HG03342 (cell line): ENCODE measurements at regions not wholly inside any gene's neighbourhood (a gene's known extent, or its start where the extent isn't known, plus 50 kb on each side); places are given as distances from the start of the nearest gene placed in this dataset.
"Not testable (repeated sequence)": the region's sequence is repeated elsewhere in the genome, so short reads cannot be mapped to it uniquely, and the experiment has no call there.

Experiments used
- ATAC-seq: cut with Tn5 transposase; IDR thresholded peaks from one replicate; pipeline ENCODE4 v1.9.1; 2021; ENCODE audit warnings: mild to moderate bottlenecking, moderate library complexity; ENCODE audit not compliant: unreplicated experiment

DNA sequence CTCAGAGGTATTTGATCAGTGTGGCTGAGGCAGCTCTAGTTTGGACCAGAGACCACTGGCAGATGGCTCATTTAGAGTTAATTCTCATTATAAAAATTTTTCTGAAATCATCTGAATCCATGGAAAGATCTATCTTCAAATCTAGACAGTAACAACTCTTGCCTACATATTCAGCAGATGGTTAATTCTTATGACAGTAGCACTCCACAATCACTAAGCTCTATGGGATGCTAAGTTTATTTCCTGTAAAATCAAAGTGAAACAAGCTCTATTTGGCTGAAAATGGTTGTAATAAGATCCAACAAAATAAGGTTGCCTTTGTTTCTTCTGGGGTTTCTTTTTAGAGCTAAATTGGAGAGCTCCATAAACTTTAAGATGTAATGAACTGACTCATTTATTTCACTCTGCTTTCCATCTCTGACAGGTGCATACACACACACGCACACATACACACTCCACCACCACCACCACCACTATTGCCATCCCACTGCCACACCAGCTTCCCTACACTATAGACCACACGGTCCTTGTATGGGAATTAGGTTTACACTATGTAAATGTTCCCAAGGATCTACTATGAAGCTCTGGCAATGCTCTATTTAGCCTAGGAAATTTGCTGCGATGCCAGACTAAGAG, 293.1 kb downstream of the RPAP3 start:
- no peak for ATAC-seq

DNA sequence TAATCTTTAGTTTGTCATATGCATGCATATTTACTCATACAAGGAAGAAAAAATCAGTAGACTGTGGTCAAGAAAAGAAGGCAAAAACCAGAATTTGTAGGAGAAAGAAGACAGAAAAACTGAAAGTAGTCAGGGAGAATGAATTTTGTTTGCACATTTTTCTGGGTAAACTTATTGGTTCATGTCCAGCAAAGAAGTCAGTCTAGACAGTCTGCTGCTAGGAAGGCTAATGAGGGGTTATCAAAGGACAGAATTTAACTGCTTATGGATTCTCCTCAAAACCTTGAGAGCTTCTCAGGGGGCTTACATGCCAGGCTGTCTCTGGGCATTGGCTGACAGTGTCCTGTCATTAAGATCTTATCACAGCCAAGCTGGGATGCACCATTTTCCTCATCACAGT, 293.9 kb downstream of the RPAP3 start:
- no peak for ATAC-seq

DNA sequence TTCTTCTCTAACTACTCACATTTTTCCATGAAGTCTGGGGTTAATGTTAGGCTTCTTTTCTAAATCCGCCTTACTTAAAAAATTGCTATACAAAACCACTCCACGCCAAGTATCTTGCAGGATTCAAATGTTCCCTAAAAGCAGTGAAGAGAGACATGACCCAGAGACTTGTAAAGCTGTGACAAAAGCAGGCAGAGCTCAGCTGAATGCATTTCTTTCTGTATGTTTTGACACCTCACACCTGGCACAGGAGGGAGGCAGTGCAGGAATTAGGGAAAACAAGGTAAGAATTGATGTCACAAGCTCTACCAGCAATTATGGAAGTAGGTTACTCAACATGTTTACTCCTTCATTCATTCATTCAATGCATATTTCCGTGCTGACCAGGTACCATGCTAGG, 295.0 kb downstream of the RPAP3 start:
- no peak for ATAC-seq

DNA sequence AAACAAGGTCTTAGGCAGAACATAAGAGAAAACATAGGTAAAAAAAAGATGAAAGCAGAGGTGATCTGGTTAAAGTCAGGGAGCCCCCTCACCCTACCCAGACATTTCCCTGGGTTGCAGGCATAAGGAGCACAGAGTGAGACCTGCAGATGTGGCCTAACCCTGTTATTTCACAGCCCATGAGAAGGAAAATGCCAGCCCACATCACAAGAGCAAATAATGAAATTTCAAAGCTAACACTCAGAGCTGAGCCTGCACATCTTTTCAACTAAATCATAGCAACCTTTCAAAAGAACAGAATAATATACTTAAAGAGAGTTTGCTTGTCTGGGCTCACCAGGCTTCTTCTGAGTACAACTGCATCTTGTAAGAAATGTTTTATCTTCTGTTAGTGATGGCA, 295.4 kb downstream of the RPAP3 start:
- ATAC-seq = no peak

DNA sequence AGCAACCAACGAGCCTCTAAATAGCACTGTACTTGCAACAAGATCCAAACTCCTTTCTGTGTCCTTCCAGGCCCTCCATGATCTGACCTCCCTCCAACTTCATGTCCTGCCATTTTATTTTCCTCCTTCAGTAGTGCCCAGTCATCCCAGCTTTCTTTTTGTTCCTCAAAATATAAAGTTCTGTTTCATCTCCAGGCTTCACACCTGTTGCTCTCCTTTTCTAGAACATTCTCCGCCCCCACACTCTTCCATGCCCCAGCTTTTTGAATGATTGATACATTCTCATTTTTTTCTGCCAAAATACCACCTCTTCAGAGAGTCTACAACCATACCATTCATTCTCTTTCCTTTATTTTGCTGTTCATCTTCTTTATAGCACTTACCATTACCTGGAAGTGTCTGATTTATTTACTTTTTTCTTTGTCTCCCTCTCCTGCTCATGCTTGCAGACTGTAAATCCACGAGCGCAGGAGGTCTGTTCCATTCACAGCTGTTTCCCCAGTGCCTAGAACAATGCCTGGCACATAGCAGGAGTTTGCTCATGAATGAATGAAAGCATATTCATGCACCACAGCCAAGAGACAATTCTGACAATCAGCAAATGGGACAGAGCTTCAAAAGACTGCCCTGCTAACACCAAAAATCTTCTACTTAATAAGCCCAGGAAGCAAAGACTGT, 296.4 kb downstream of the RPAP3 start:
- no peak for ATAC-seq

DNA sequence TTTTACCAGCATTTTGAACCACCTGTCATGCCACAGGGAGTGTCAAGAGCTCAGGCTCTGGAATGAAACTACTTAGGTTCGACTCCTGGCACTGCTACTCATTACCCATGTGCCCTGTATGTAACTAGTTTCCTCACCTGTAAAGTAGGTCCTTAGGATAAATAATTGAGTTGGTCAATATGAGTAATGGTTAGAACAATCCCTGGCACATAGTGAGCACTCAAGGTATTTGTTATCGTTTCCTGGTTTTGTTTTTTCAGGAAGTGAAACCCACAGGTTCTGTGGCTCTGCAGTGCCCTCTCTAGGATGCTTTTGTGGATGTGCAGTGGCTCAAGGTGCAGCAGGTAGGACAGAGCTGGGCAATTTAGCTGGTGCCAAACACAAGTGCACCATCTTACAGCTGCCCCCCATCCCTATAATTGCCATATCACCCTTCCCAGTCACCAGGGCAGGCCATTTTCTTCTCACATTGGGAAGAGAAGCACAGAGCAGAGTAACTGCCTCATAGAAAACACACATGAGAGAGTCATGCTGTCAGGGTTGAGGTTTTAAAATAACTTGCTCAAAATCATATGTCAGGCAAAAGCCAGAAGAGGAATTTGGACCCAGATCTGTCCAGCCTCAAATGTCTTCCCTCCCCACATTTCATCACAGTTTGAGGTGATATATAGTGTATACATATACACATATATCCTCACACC, 297.5 kb downstream of the RPAP3 start:
- ATAC-seq = peak; percentile 95

DNA sequence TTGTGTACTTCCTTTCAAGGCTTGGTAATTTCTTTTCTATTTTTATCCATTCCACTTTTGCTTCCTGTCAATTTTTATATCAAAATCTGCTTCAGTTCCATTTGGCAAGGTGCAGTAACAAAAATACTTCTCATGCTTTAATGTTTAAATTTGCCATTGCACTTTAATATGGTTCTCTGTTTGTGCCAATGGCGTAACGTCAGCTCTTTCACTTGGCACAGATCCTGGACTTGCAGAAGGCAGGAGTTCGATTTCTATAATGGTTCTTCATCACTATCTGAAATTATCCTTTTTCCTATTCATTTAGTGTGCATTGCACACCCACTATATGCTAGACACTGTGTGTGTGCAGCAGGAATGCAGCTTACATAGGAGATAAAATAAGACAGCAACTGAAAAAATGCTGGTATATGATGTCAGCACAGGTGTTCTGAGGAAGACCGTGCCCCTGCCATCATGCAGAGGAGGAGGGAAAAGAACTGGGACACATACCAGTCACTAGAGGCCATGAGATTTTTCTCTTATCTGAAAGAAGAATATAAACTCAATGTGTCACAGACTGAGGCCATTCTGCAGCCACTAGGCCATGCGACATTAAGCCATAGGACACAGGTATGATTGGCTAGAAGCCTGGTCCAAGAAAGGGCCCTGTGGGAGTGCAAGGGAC, 298.2 kb downstream of the RPAP3 start:
- no peak for ATAC-seq

DNA sequence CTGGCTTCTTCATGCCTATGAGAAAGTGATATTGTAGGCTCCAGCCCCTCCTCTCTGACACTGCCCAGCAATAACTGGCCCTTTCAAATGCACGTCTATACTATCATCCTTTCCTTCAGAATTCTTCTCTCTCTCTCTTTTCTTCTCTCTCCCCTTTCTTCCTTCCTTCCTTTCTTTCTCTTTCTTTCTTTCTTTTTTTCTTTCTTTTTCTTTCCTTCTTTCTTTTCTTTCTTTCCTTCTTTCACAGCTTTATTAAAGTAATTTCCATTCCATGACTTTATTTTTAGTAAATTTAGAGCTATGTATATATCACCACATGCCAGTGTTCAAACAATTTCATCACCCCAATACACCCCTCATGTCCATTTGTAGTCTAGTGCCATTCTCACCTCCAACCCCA, 302.1 kb downstream of the RPAP3 start:
- no peak for ATAC-seq

DNA sequence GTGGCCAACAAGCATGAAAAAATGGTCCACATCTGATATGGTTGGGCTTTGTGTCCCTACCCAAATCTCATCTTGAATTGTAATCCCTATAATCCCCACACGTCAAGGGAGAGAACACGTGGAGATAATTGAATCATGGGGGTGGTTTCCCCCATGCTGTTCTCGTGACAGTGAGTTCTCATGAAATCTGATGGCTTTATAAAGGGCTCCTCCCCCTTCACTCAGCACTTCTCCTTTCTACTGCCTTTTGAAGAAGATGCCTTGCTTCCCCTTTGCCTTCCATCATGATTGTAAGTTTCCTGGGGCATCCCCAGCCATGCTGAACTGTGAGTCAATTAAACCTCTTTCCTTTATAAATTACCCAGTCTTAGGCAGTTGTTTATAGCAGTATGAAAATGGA, 304.6 kb downstream of the RPAP3 start:
- not testable (repeated sequence) for ATAC-seq

DNA sequence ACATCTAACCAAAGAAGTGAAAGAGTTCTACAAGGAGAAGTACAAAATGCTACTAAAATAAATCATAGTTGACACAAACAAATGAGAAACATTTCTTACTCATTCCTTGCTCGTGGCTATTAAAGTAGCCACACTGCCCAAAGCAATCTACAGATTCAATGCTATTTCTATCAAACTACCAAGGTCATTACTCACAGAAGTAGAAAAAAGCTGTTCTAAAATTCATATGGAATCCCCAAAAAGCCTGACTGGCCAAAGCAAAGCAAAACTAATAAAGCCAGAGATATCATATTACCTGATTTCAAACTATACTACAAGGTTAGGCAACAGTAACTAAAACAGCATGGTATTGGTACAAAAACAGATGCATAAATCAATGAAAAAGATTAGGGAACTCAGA, 305.6 kb downstream of the RPAP3 start:
- ATAC-seq = no peak

DNA sequence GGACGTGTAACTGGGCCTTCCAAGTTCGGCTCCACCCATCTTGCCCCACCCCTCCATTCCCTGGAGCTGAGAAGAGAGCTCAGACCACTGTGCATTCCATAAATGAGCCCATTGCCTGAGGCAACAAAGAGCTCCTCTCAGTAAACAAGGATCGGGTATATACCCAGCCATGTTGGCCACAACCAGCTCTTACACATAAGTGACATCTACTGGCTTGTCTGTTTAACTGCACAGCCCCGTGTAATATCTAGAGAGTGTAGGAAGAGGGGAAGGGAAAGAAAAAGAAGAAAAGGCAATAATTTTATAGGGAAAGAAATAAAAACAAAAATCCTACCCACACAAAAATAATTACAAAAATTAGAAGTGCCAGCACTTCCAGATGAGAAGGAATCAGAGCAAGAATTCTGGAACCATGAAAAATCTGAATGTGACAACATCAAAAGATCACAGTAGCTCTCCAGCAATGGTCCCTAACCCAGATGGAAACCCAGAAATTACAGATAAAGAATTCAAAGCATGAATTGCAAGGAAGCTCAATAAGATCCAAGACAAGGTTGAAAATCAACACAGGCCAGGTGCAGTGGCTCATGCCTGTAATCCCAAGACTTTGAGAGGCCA, 308.1 kb downstream of the RPAP3 start:
- ATAC-seq = no peak

DNA sequence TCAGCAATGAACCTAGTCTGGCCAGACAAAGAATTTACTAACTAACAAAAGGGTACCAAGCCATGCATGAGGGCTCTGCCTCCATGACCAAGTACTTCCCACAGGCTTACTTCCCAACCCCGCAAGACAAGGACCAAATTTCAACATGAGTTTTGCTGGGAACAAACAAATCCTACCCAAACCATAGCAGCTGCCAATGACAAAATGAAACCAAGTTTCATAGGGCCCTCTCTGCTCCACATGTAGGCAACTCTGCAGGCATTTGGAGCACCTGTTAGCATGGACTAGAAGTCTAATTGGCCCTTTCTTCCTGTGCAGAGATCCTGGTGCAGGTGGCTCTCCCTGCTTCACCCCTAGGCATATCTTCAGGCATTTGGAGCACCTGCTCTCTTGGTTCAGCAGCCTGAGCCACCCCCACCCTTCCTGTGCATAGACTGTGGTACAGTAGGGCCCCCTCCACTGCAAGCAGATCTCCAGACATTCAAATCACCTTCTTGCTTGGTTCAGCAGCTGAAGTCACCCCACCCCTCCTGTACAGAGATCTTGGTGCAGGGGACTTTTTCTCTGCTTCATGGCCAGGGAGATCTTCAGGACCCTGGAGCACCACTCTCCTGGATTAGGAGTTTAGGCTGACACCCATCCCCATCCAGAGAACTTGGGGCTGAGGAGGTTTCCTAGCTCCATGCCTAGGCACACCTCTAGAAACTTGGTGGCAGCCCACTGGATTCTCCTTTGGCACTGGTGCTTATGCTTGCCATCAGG, 308.7 kb downstream of the RPAP3 start:
- ATAC-seq = no peak

DNA sequence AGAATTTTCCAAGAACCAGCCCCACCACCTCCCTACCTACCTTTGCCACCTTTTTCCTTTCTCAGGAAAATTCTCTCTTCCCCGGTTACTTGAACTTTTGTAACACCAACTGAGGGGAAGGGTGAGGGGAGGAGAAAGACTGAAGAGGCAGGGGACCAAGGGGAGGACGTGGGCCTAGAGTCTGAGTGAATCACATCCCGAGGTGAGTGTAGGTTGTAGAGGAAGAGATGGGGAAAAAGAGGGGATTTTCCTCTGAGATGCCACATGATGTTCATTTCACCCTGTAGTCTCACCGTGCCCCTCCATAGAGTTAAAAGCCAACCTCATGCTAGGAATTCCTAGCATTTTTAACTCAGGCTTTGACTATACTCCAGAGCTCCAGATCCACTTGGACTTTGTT, 311.8 kb downstream of the RPAP3 start:
- no peak for ATAC-seq

DNA sequence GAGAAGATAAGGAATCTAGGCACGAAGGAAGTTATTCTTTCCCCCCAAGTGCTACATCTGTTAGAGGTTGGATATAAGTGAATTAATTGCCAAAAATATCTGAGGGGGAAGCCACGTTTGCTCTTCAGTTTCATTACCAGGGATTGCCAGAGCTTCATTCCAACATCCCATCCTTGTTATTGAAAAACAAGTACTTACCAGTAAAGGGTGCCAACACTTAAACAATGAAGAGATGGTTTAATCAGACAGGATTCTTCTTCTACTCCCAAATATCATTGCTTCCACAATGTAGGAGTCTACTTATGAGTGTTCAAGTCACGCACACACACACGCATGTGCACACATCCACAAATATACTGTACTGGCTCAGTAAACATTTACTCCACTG, 312.4 kb downstream of the RPAP3 start:
- ATAC-seq = no peak

DNA sequence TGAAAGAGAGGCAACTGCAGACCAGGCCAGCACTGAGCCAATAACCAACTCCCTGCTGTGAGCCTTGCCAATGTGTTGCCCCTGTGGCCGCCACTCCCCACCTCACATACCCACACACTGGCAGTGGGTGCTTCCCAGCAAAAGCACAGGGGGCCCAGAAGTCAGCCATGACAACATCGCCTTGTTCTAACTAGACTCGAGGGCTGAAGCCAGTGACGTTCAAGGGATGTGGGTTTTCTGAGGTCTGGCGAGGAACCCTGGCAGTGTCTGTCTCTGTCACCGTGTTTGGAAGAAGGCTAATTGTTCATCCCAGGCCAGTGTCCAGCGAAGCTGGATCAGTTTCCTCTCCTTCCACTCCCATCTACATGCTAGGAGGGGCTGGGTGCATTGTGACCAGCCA, 311.8 kb upstream of the AMIGO2 start:
- ATAC-seq = no peak

DNA sequence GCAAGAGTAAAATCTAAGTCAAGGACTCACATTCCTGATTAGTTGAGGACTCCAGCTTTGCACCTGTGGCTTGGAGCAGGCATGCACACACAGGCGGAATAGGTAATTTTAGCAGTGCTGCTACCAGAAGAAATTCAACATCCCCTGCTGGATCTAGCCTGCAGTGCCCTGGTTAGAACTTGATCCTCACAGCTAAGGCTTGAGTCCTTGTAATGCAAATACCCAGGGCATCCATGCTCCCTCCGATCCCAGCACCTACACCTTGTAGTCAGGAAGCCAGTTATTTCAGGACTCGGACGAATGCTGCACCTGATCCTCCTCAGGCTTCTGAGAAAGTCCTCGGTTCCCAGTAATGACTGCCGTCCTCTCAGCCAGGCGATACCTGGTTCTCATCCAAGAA, 309.0 kb upstream of the AMIGO2 start:
- no peak for ATAC-seq

DNA sequence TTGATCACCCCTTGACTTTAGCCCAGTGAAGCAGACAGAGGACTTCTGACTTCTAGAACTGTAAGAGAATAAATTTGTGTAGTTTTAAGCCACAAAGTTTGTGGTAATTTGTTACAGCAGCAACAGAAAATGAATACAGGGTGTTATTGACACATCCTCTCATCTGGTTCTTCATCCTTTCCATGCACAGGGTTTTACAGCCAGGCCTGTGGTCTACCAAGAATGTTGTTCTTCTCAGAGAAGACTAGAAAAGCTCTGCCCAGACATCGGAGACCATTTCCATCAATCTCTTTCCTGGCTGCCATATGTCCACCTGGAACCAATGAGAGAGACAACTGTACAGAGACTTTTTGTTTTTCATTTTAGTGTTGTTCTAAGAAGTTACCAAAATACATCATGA, 308.2 kb upstream of the AMIGO2 start:
- no peak for ATAC-seq

DNA sequence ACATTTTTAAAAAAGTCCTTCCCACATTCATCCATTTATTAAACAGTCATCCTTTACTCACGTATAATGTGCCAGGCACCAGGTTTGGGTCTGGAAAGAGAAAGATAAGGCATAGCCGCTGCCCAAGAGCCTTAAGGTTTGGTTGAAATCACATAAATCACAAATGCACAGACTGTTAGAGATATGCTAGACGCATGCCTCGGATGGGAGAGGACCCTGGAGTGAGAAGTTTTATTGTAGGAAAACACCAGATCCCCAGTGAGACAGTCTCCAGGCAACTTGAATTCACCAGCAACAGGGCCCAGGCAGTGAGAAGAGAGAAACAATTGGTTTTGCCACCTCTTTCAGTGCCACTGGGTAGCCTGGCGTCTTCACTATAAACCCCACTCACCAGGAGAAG, 305.9 kb upstream of the AMIGO2 start:
- ATAC-seq = no peak

DNA sequence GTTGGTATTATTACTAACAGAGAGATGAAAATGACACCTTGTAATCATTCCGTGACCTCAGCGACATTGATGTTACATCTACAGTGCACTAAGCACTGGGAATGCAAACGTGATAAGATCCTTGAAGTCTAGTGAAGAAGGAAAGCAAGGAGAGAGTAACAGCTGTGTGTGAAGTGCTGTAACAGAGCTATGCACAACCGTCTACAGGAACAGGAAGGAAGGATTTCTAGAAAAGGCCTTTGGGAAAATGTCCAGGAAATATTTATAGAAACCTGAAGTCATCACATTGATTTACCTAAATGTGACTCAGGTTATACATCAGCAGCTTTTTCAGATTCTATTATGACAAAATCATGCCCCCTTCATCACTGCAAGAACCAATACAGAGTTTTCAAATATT, 304.2 kb upstream of the AMIGO2 start:
- ATAC-seq = no peak

DNA sequence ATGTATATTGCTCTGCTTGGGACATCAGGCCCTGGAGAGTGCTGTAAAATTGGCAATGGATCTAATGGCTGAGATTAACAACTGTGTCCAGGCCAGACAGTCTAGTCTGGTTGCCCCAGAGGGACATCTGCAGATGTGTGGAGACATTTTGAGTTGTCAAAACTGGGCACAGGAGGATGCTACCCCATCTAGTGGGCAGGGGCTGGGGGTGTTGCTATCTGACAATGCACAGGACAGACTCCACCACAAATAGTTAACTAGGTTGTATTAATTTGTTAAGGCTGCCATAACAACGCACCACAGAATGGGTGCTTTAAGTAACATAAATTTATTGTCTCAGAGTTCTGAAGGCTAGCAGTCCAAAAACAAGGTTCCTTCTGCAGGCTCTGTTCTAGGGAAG, 302.5 kb upstream of the AMIGO2 start:
- ATAC-seq = no peak

DNA sequence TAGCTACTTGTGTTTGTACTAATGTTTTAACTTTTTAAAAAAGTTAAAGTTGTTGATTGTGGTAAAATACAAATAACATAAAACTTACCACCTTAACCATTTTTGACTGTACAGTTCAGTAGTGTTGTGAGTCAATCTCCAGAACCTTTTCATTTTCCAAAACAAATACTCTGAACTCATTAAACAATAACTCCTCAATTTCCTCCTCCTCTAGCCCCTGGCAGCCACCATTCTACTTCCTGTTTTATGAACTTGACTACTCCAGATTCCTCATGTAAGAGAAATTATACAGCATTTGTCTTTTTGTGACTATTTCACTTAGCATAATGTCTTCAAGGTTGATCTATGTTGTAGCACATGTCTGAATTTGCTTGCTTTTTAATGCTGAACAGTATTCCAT, 299.1 kb upstream of the AMIGO2 start:
- no peak for ATAC-seq
